Caco-2 (cell line): ENCODE measurements at regions not wholly inside any gene's neighbourhood (a gene's known extent, or its start where the extent isn't known, plus 50 kb on each side); places are given as distances from the start of the nearest gene placed in this dataset.

ENCODE experiments used
- BruUV-seq: library from RNA; stranded (reverse); fragments of 400-500 nt; replicated peaks from 2 replicates; lab custom pipeline; 2021; lab: Mats Ljungman, UMichigan
- CTCF ChIA-PET: fragments of 300-600 bp; sonication (Branson Sonifier 250); formaldehyde crosslinking; loops from one replicate; lab custom pipeline; 2022; ENCODE audit warnings: antibody characterized with exemption; lab: Charles Lee
- POLR2A ChIA-PET: fragments of 300-600 bp; sonication (Branson Sonifier 250); formaldehyde crosslinking; loops from one replicate; lab custom pipeline; 2022; ENCODE audit warnings: antibody characterized with exemption; lab: Charles Lee
- DNase-seq, 2 experiments: peaks; one replicate each; pipeline versions ENCODE4 v3.0.0 to v3.0.0-alpha.2; 2020 to 2022
- H3K27me3 ChIP-seq: replicated peaks from 2 replicates; pipeline ENCODE4 v1.6.0; 2011; ENCODE audit warnings: low read length; ENCODE audit not compliant: control insufficient read depth, insufficient read depth
- H3K36me3 ChIP-seq: 2 replicates; pipeline ENCODE4 v1.5.1; 2011; ENCODE audit warnings: low read length; ENCODE audit not compliant: control insufficient read depth, insufficient read depth
- H3K4me1 ChIP-seq: fragments of 250-450 bp; sonication (Bioruptor Pico); 2 replicates; pipeline ENCODE4 v1.5.1; 2020; ENCODE audit warnings: mild to moderate bottlenecking
- H3K4me3 ChIP-seq: 2 replicates; pipeline ENCODE4 v1.5.1; 2011; ENCODE audit warnings: low read depth, mild to moderate bottlenecking, control low read depth, low read length
- H3K9me3 ChIP-seq: fragments of 250-450 bp; sonication (Bioruptor Pico); 2 replicates; pipeline ENCODE4 v1.5.1; 2020; ENCODE audit warnings: mild to moderate bottlenecking, moderate library complexity
- H3K27ac Mint-ChIP-seq: one replicate; pipeline ENCODE4 v1.8.0; 2022; ENCODE audit warnings: mixed read lengths; ENCODE audit not compliant: unreplicated experiment
- H3K27me3 Mint-ChIP-seq: one replicate; pipeline ENCODE4 v1.8.0; 2022; ENCODE audit warnings: mixed read lengths; ENCODE audit not compliant: insufficient read depth, unreplicated experiment
- H3K36me3 Mint-ChIP-seq: one replicate; pipeline ENCODE4 v1.8.0; 2022; ENCODE audit warnings: mild to moderate bottlenecking, mixed read lengths; ENCODE audit not compliant: insufficient read depth, unreplicated experiment
- H3K4me1 Mint-ChIP-seq: one replicate; pipeline ENCODE4 v1.8.0; 2022; ENCODE audit warnings: low read depth, mixed read lengths; ENCODE audit not compliant: unreplicated experiment
- H3K4me3 Mint-ChIP-seq: one replicate; pipeline ENCODE4 v1.8.0; 2022; ENCODE audit warnings: mild to moderate bottlenecking, moderate library complexity, mixed read lengths; ENCODE audit not compliant: unreplicated experiment
- H3K9me3 Mint-ChIP-seq: one replicate; pipeline ENCODE4 v1.8.0; 2022; ENCODE audit warnings: mixed read lengths; ENCODE audit not compliant: unreplicated experiment
- intact Hi-C: fragments of 100-400 bp; cut with micrococcal nuclease; formaldehyde crosslinking; loops from one replicate; pipeline ENCODE4 v1.10.0; 2022; ENCODE audit not compliant: unreplicated experiment
- TF ChIP-seq, protein P1 (sequence below), 2 experiments: fragments of 200-600 bp in 1 of 2; IDR thresholded peaks; 1 replicate in 1 of 2; 2 replicates in 1 of 2; pipeline versions ENCODE4 v1.5.1 to v1.8.0; 2011 to 2022; ENCODE audit warnings: antibody characterized with exemption in 1 of 2, control low read depth in 1 of 2, inconsistent platforms in 1 of 2, low read depth in 1 of 2, low read length in 1 of 2, mild to moderate bottlenecking in 1 of 2, moderate library complexity in 1 of 2; ENCODE audit not compliant: insufficient read depth in 1 of 2, severe bottlenecking in 1 of 2, unreplicated experiment in 1 of 2

DNA sequence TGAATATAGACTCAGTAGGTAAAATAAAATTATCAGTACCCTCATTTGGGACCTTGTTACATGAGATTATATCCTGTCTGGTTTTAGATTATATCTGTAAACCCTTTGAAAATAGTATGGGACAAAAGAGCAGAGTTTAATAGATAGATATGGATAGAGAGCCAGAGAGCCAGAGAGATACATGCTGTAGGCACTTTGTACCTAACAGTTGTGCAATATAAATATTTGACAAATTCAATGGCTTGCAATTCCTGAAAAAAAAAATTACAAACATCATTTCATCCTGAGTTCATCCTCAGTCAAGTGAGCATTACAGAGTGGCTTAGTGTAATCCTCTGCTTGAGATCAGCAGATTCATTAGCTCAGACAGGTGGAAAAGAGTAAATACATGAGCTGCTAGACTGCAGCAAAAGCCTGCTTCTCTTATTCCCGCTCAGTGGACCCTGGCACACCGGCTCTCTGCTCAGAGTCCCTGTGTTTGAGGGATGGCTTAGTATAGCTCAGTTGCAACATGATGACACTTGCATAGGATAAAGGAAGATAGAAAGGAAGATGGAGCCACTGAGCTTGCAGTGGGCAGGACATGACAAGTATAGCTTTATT lies 931.6 kb upstream of the GOT2 start:
- H3K9me3 ChIP-seq, result peaks cover 6% of the 10 kb centered on the region; the same call in 1 of the 2 replicates
- TF ChIP-seq, protein P1, sequence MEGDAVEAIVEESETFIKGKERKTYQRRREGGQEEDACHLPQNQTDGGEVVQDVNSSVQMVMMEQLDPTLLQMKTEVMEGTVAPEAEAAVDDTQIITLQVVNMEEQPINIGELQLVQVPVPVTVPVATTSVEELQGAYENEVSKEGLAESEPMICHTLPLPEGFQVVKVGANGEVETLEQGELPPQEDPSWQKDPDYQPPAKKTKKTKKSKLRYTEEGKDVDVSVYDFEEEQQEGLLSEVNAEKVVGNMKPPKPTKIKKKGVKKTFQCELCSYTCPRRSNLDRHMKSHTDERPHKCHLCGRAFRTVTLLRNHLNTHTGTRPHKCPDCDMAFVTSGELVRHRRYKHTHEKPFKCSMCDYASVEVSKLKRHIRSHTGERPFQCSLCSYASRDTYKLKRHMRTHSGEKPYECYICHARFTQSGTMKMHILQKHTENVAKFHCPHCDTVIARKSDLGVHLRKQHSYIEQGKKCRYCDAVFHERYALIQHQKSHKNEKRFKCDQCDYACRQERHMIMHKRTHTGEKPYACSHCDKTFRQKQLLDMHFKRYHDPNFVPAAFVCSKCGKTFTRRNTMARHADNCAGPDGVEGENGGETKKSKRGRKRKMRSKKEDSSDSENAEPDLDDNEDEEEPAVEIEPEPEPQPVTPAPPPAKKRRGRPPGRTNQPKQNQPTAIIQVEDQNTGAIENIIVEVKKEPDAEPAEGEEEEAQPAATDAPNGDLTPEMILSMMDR (IDR thresholded peaks at IDR 0.05; ENCODE audit: insufficient read depth in 1 of 2, low read depth in 1 of 2, low read length in 1 of 2, severe bottlenecking in 1 of 2, unreplicated experiment in 1 of 2), result no peak
- DNase-seq, result no peak
- Mint-ChIP-seq H3K27ac (no peak overlapping the region), H3K27me3 (peaks cover 3% of the 10 kb centered on the region), H3K36me3 (no peaks in the 10 kb centered on the region), H3K4me3 (no peak overlapping the region), H3K4me1 (no peaks in the 10 kb centered on the region), H3K9me3 (no peaks in the 10 kb centered on the region)
- no peaks in the 10 kb centered on the region for H3K27me3 ChIP-seq
- ChIA-PET POLR2A (no interaction called here), CTCF (no interaction called here)
- H3K36me3 ChIP-seq, result no peaks in the 10 kb centered on the region
- no peaks in the 10 kb centered on the region for H3K4me1 ChIP-seq
- intact Hi-C loops, result no loop called here
- H3K4me3 ChIP-seq, result no peak overlapping the region
- no TSS peak for BruUV-seq

DNA sequence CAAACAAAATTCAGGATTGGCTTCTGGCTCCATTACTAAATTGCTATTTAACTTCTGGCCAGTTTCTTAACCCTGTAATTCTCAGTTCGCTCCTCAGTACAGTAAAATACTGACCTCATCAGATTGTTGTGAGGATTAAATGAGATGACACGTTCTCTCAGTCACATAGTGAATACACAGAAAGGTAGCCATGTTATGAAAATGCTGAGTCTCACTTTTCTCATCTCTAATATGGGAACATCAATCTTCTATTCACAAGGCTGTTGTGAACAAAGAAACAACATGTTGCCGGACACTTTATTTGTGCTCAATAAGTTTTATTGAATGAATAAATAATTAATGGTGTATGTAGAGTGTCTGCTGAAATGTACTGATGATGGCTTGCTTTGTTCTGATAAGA lies 924.5 kb upstream of the GOT2 start:
- Mint-ChIP-seq H3K27ac (no peak overlapping the region), H3K27me3 (peaks cover under 1% of the 10 kb centered on the region), H3K4me1 (no peaks in the 10 kb centered on the region), H3K4me3 (no peak overlapping the region), H3K36me3 (no peaks in the 10 kb centered on the region), H3K9me3 (no peaks in the 10 kb centered on the region)
- no peaks in the 10 kb centered on the region for H3K27me3 ChIP-seq
- H3K4me3 ChIP-seq, result no peak overlapping the region
- intact Hi-C loops, result no loop called here
- DNase-seq, result no peak
- TF ChIP-seq, protein P1 (IDR thresholded peaks at IDR 0.05; ENCODE audit: insufficient read depth in 1 of 2, low read depth in 1 of 2, low read length in 1 of 2, severe bottlenecking in 1 of 2, unreplicated experiment in 1 of 2), result no peak
- POLR2A ChIA-PET, result no interaction called here
- H3K36me3 ChIP-seq, result no peaks in the 10 kb centered on the region
- no peaks in the 10 kb centered on the region for H3K4me1 ChIP-seq
- BruUV-seq, result no TSS peak
- no peaks in the 10 kb centered on the region for H3K9me3 ChIP-seq
- CTCF ChIA-PET, result no interaction called here

DNA sequence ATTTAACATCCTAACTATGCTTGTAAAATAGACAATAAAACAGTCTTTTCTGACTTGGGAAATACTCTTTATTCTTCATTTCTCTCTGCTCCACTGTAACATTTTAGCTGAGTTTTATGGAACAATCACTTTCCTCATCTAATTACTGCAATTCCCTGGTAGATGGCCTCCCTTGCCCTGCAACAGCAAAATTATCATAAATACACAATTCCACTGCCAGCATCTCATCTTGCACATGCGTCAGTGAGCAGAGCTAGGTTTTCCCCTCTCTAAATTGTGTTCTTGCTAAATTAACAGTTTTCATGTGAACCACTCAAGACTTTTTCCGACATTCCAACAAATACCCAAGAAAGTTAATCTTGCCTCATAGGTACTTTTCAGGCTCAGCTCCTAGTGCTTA lies 920.9 kb upstream of the GOT2 start:
- H3K9me3 Mint-ChIP-seq, result no peaks in the 10 kb centered on the region
- ChIA-PET CTCF (no interaction called here), POLR2A (no interaction called here)
- no peak overlapping the region for H3K27ac Mint-ChIP-seq
- no peaks in the 10 kb centered on the region for H3K36me3 ChIP-seq
- no peaks in the 10 kb centered on the region for H3K27me3 ChIP-seq
- DNase-seq, result no peak
- TF ChIP-seq, protein P1 (IDR thresholded peaks at IDR 0.05; ENCODE audit: insufficient read depth in 1 of 2, low read depth in 1 of 2, low read length in 1 of 2, severe bottlenecking in 1 of 2, unreplicated experiment in 1 of 2), result no peak
- H3K4me3 Mint-ChIP-seq, result no peak overlapping the region
- no peaks in the 10 kb centered on the region for H3K27me3 Mint-ChIP-seq
- H3K4me1 ChIP-seq, result no peaks in the 10 kb centered on the region
- intact Hi-C loops, result no loop called here
- no TSS peak for BruUV-seq
- H3K36me3 Mint-ChIP-seq, result no peaks in the 10 kb centered on the region
- H3K4me3 ChIP-seq, result no peak overlapping the region
- no peaks in the 10 kb centered on the region for H3K9me3 ChIP-seq
- H3K4me1 Mint-ChIP-seq, result no peaks in the 10 kb centered on the region
